Aorta (tissue), 5 donors: ENCODE measurements at regions not wholly inside any gene's neighbourhood (a gene's known extent, or its start where the extent isn't known, plus 50 kb on each side); places are given as distances from the start of the nearest gene placed in this dataset.
"Not testable (repeated sequence)": the region's sequence is repeated elsewhere in the genome, so short reads cannot be mapped to it uniquely, and the experiment has no call there.

Experiments used
- ATAC-seq: fragments of 200-7000 bp; cut with Tn5 transposase; one replicate; pipeline ENCODE4 v1.9.1; 2022; ENCODE audit warnings: moderate library complexity; ENCODE audit not compliant: low FRiP score
- DNase-seq, 2 donors: peaks; one replicate each; pipeline ENCODE4 v3.0.0-alpha.2; 2020
- H3K27ac ChIP-seq, 2 donors: one replicate each; pipeline ENCODE4 v1.5.1; 2013; ENCODE audit warnings: low read length in 2 of 2, mild to moderate bottlenecking in 2 of 2, moderate library complexity in 2 of 2, control low read depth in 1 of 2, inconsistent platforms in 1 of 2, low read depth in 1 of 2
- H3K27me3 ChIP-seq, 2 donors: one replicate each; pipeline ENCODE4 v1.6.1; 2013; ENCODE audit warnings: control low read depth in 1 of 2, low read length in 1 of 2, mild to moderate bottlenecking in 1 of 2, moderate library complexity in 1 of 2; ENCODE audit not compliant: insufficient read depth in 2 of 2, control insufficient read depth in 1 of 2
- H3K36me3 ChIP-seq, 2 donors: one replicate each; pipeline ENCODE4 v1.6.1; 2013; ENCODE audit warnings: control low read depth in 1 of 2, low read length in 1 of 2, mild to moderate bottlenecking in 1 of 2; ENCODE audit not compliant: insufficient read depth in 2 of 2, control insufficient read depth in 1 of 2
- H3K4me1 ChIP-seq, 2 donors: one replicate each; pipeline ENCODE4 v1.6.1; 2013; ENCODE audit warnings: low read length in 2 of 2, control low read depth in 1 of 2, mild to moderate bottlenecking in 1 of 2, moderate library complexity in 1 of 2; ENCODE audit not compliant: insufficient read depth in 2 of 2, control insufficient read depth in 1 of 2
- H3K4me3 ChIP-seq, 2 donors: one replicate each; pipeline ENCODE4 v1.5.1; 2013; ENCODE audit warnings: low read length in 2 of 2, control low read depth in 1 of 2, mild to moderate bottlenecking in 1 of 2
- H3K9me3 ChIP-seq: one replicate; pipeline ENCODE4 v1.6.1; 2013; ENCODE audit warnings: mild to moderate bottlenecking, low read length; ENCODE audit not compliant: control insufficient read depth
- WGBS, 2 donors: extraction: QIAGEN DNeasy Blood & Tissue Kit; methylation state at CpG; one replicate each; pipeline ENCODE4 v1.1.7; 2013; 5-methylcytosine and 5-hydroxymethylcytosine counted together
- intact Hi-C, 2 donors: fragments of 100-400 bp; cut with DNase I; formaldehyde crosslinking; loops; one replicate each; pipeline versions ENCODE4 v1.14.2 to v1.15.0; 2022
- donor health status: healthy with polysubstance abuse.
- donor health status: Bipolar disorder and iron deficiency.
- donor health status: DM: no; HTN: no; CAD: no.
- donor health status: DM: no; HTN: no; CAD: no.
- donor health status: DM: yes; HTN: yes; CAD: no.

DNA sequence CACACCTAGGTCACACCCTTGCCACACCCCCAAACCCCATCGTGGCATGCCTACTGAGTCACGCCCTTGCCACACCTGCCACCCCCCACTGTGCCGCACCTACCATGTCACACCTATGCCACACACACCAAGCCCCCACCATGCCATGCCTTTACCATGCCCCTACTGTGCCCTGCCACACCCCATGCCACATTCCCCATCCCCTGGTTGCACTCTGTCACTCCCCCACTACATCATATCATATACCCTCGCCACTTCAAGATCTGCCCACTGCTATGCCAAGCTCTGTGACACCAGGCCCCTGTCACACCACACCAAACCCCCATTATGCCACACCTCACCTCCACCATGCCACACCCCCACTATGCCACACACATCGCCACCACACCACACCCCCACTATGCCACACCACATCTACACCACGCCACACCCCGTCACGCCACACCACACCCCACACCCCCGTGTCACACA, 101.2 kb downstream of the OLFM1 start:
- Histone ChIP-seq H3K4me3 (no peak overlapping the region), H3K9me3 (no peaks in the 10 kb centered on the region), H3K27me3 (no peaks in the 10 kb centered on the region), H3K36me3 (no peaks in the 10 kb centered on the region), H3K4me1 (no peaks in the 10 kb centered on the region), H3K27ac (no peak overlapping the region)
- no peak for DNase-seq
- no peak for ATAC-seq
- intact Hi-C loops, result no loop called here
- 89 to 91% methylated on average over 9 of the region's 9 CpGs for WGBS, 2 donors

DNA sequence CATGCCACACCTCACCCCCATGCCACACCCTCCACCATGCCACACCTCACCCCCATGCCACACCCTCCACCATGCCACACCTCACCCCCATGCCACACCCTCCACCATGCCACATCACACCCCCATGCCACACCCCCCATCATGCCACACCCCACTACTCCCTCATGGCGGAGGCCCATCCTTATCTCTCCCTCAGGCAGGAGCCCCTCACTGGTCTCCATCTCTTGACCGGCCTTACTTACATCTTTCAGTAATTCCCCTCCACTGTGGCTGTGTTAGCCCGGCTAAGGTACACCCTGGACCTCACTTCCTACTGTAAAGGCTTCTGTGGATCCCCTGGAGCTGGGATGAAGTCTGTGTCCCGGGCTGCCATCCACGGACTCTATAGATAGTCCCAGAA, 102.0 kb downstream of the OLFM1 start:
- no peaks in the 10 kb centered on the region for H3K9me3 ChIP-seq
- no peak overlapping the region for H3K4me3 ChIP-seq
- 89 to 90% methylated on average over 5 of the region's 5 CpGs for WGBS, 2 donors
- H3K36me3 ChIP-seq, result no peaks in the 10 kb centered on the region
- no peak overlapping the region for H3K27ac ChIP-seq
- H3K4me1 ChIP-seq, result no peaks in the 10 kb centered on the region
- H3K27me3 ChIP-seq, result no peaks in the 10 kb centered on the region
- ATAC-seq (no peak), DNase-seq (no peak)
- intact Hi-C loops, result no loop called here

DNA sequence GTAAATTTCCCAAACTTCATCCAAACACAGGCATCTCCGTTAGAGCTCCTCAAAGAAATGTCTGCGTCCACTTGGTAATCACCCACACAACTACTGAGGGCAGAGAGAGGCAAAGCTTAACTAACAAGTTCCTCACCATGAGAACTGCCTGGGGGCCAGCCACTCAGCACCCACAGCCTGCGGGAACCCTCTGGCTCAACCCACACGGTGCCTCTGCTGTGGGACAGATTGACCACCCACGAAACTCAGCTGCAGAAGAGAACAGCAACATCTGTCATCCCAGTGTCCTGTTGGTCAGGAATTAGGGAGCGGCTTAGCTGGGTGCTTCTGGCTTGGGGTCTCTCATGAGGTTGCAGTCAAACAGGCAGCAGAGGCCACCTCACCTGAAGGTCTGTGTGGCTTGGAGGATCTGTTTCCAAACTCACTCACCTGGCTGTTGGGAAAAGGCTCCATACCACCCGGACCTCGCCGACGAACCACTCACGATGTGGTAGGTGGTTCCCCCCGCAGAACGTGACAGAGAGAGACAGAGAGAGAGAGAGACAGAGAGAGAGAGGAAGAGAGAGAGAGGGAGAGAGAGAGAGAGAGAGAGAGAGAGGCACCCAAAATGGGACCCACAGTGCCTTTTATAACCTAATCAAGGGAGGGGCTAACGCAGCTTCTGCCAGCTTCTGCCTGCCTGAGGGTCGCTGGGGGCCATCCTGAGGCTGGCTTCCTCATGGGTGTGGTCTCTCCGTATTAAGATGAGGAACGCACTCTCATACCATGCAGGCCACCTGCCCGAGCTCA, 103.5 kb downstream of the OLFM1 start:
- Histone ChIP-seq H3K9me3 (no peaks in the 10 kb centered on the region), H3K27ac (no peak overlapping the region), H3K4me1 (no peaks in the 10 kb centered on the region), H3K27me3 (no peaks in the 10 kb centered on the region), H3K4me3 (no peak overlapping the region), H3K36me3 (no peaks in the 10 kb centered on the region)
- no peak for DNase-seq
- intact Hi-C loops, result no loop called here
- ATAC-seq, result no peak
- 76 to 77% methylated on average over 18 of the region's 18 CpGs for WGBS, 2 donors

DNA sequence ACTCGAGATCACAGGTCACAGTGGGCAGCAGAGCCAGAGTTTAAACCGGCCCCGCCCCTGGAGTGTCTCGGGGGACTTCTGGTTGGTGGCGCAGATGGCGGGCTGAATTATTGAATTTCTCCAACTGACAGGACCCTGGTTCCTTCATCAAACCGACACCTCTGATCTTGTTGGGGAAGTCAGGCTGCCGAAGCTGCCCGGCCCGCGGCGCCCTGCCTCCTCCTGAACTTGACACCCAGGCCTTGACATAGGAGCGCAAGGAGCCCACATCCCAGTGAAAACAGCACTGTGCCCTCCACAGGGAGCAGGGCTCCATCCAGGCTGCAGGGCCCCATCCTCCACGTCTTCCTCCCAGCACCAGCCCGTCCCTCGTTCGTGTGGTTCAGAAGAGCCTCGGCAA, 105.2 kb downstream of the OLFM1 start:
- H3K4me3 ChIP-seq, result no peak overlapping the region
- H3K4me1 ChIP-seq, result no peaks in the 10 kb centered on the region
- ATAC-seq, result no peak
- H3K27me3 ChIP-seq, result no peaks in the 10 kb centered on the region
- intact Hi-C loops, result no loop called here
- H3K36me3 ChIP-seq, result no peaks in the 10 kb centered on the region
- no peak overlapping the region for H3K27ac ChIP-seq
- H3K9me3 ChIP-seq, result no peaks in the 10 kb centered on the region
- 59 to 69% methylated on average over 18 of the region's 18 CpGs for whole genome bisulfite sequencing, 2 donors
- no peak for DNase-seq

DNA sequence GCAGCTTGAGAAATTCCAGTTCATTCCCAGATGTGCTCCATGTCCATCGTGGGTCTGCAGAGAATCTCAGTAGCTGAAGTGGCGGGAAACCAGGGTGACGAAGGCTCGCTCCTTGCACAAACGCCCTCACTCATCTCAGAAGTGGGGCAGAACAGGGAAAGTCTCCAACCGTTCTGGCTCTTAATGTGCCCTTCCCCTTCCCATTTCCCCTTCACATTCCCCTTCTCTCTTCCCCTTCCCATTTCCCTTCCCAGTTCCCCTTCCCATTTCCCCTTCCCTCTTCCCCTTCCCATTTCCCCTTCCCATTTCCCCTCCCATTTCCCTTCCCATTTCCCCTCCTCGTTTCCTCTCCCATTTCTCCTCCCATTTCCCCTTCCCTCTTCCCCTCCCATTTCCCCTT, 108.5 kb downstream of the OLFM1 start:
- H3K27ac ChIP-seq, ATAC-seq, H3K27me3 ChIP-seq, H3K4me3 ChIP-seq, DNase-seq, intact Hi-C loops, H3K4me1 ChIP-seq, H3K9me3 ChIP-seq, H3K36me3 ChIP-seq: not testable (repeated sequence)
- WGBS, 2 donors, result 79 to 81% methylated on average over 6 to 7 of the region's 7 CpGs

DNA sequence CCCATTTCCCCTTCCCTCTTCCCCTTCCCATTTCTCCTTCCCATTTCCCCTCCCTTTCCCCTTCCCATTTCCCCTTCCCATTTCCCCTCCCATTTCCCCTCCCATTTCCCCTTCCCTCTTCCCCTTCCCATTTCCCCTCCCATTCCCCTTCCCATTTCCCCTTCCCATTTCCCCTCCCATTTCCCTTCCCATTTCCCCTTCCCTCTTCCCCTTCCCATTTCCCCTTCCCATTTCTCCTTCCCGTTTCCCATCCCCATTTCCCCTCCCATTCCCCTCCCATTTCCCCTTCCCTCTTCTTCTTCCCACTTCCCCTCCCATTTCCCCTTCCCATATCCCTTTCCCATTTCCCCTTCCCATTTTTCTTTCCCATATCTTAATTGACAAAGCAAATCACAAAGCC, 109.0 kb downstream of the OLFM1 start:
- WGBS, 2 donors, result 56 to 85% methylated on average over 1 of the region's 1 CpG
- Histone ChIP-seq H3K27me3 (no peaks in the 10 kb centered on the region), H3K36me3 (no peaks in the 10 kb centered on the region), H3K27ac (no peak overlapping the region), H3K4me3 (no peak overlapping the region), H3K9me3 (no peaks in the 10 kb centered on the region), H3K4me1 (no peaks in the 10 kb centered on the region)
- DNase-seq (no peak), ATAC-seq (no peak)
- intact Hi-C loops, result no loop called here

DNA sequence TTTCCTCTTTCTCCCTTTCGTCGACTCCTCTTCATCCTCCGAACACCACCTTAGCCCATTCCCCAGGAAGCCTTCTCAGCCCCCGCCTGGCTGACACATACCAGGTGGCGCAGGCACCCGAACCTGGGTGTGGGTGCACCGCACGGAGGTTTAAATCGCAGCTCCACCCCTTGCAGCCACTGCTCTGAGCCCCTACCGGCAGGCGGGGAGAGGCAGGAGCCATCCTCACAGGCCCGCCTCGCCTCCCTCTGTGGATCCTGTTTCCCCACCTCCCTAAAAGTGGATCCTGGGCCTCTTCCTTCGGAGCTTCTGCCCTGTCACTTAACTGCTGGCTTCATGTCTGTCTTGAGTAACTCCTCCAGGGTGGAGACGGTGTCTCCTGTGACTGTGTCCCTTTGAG, 110.7 kb downstream of the OLFM1 start:
- no peaks in the 10 kb centered on the region for H3K4me1 ChIP-seq
- no peak for DNase-seq
- no peaks in the 10 kb centered on the region for H3K9me3 ChIP-seq
- H3K27me3 ChIP-seq, result no peaks in the 10 kb centered on the region
- intact Hi-C loops, result no loop called here
- H3K27ac ChIP-seq, result no peak overlapping the region
- 41 to 48% methylated on average over 15 of the region's 15 CpGs for WGBS, 2 donors
- no peak for ATAC-seq
- H3K4me3 ChIP-seq, result no peak overlapping the region
- no peaks in the 10 kb centered on the region for H3K36me3 ChIP-seq

DNA sequence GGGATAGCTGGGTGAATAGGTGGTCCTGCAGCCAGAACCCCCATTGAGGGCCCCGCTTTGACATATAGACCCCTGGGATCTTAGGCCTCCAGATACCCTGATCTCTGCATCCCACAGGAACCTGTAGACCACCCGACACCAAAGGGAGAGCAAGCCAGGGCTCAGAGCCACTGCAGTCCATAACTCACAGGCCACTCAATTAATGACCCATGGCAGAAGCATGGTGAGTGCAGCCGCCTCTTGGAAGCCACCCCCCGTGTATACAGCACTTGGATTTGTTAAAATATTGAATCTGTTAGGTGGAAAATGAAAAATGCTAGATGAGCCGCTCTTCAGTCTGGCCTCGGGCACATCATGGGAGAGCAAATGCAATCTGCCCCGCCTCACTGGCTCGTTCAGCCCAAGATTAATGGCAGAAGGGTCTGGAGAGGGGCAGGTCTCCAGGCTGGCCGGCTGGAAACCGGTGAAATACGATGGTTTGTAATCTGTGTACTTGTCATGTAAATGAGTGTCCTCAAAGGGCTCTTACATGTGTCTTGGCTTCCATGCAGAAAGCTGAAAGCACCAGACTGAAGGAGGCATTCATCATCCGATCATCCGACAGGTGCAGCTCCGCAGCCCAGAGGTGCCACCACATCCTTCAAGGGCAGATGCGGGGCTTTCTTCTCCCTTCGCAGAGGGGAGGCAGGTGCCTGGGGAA, 111.3 kb downstream of the OLFM1 start:
- DNase-seq (no peak), ATAC-seq (no peak)
- no peak overlapping the region for H3K4me3 ChIP-seq
- H3K27ac ChIP-seq, result no peak overlapping the region
- 38 to 40% methylated on average over 16 of the region's 16 CpGs for WGBS, 2 donors
- no peaks in the 10 kb centered on the region for H3K9me3 ChIP-seq
- intact Hi-C loops, result no loop called here
- no peaks in the 10 kb centered on the region for H3K4me1 ChIP-seq
- no peaks in the 10 kb centered on the region for H3K27me3 ChIP-seq
- no peaks in the 10 kb centered on the region for H3K36me3 ChIP-seq

DNA sequence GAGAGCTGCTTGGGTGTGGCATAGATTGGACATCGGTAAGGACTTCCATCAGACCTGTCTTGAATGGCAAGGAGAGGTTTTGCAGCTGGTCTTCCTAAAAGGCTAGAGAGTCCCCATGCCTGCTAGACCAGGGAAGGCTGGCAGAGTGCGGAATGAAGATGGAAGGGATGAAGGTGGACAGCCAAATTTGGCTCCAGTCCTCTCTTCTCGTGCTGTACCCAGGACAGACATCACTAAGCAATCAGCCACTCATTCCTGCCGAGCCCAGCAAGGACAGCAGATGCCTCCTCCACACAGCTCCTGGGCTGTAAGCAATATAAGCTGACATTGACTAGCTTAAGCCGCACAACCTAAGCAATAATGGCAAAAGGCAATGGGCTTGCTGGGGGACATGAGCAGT, 112.0 kb downstream of the OLFM1 start:
- Histone ChIP-seq H3K4me1 (no peaks in the 10 kb centered on the region), H3K36me3 (no peaks in the 10 kb centered on the region), H3K4me3 (no peak overlapping the region), H3K27me3 (no peaks in the 10 kb centered on the region), H3K9me3 (no peaks in the 10 kb centered on the region), H3K27ac (no peak overlapping the region)
- intact Hi-C loops, result no loop called here
- 69 to 72% methylated on average over 5 of the region's 5 CpGs for WGBS, 2 donors
- ATAC-seq (no peak), DNase-seq (no peak)
